Psoas muscle (tissue), 7 donors: ENCODE measurements at regions not wholly inside any gene's neighbourhood (a gene's known extent, or its start where the extent isn't known, plus 50 kb on each side); places are given as distances from the start of the nearest gene placed in this dataset.
"Not testable (repeated sequence)": the region's sequence is repeated elsewhere in the genome, so short reads cannot be mapped to it uniquely, and the experiment has no call there.

ENCODE experiments used
- ATAC-seq, 4 donors: fragments of 200-7000 bp; cut with Tn5 transposase; one replicate each; pipeline ENCODE4 v1.9.1; 2020; ENCODE audit warnings: moderate library complexity in 3 of 4, mild to moderate bottlenecking in 2 of 4
- DNase-seq, 2 donors: peaks; one replicate each; pipeline ENCODE4 v3.0.0-alpha.2; 2020
- H3K27ac ChIP-seq: fragments of 200-600 bp; one replicate; pipeline ENCODE4 v1.8.0; 2022
- H3K27me3 ChIP-seq, 3 donors: fragments of 200-600 bp in 1 of 3; one replicate each; pipeline versions ENCODE4 v1.6.1 to v1.8.0; 2013 to 2022; ENCODE audit warnings: low read length in 2 of 3, mild to moderate bottlenecking in 2 of 3, moderate library complexity in 1 of 3; ENCODE audit not compliant: insufficient read depth in 3 of 3
- H3K36me3 ChIP-seq, 2 donors: fragments of 200-600 bp in 1 of 2; one replicate each; pipeline versions ENCODE4 v1.6.1 to v1.8.0; 2013 to 2022; ENCODE audit warnings: low read depth in 1 of 2, mild to moderate bottlenecking in 1 of 2, moderate library complexity in 1 of 2; ENCODE audit not compliant: insufficient read depth in 1 of 2
- H3K4me1 ChIP-seq: fragments of 200-600 bp; one replicate; pipeline ENCODE4 v1.8.0; 2022
- H3K4me3 ChIP-seq: fragments of 200-600 bp; one replicate; pipeline ENCODE4 v1.8.0; 2022; ENCODE audit warnings: mild to moderate bottlenecking
- H3K9me3 ChIP-seq: fragments of 200-600 bp; one replicate; pipeline ENCODE4 v1.8.0; 2022
- WGBS, 3 donors: extraction: QIAGEN DNeasy Blood & Tissue Kit; methylation state at CpG; one replicate each; pipeline versions ENCODE4 v1.1.6 to v1.1.7; 2013; 5-methylcytosine and 5-hydroxymethylcytosine counted together
- intact Hi-C, 2 donors: fragments of 100-400 bp; cut with DNase I; formaldehyde crosslinking; loops; one replicate each; pipeline versions ENCODE4 v1.11.0 to v1.14.2; 2022
- donor health status: healthy with polysubstance abuse.
- donor health status: DM: no; HTN: no; CAD: no; lungs with moderate emphysema.
- donor health status: Bipolar disorder and iron deficiency.
- donor health status: healthy.
- donor health status: DM: yes; HTN: yes; CAD: no.
- donor health status: DM: no; HTN: no; CAD: no.
- donor health status: DM: yes; HTN: yes; CAD: no.

DNA sequence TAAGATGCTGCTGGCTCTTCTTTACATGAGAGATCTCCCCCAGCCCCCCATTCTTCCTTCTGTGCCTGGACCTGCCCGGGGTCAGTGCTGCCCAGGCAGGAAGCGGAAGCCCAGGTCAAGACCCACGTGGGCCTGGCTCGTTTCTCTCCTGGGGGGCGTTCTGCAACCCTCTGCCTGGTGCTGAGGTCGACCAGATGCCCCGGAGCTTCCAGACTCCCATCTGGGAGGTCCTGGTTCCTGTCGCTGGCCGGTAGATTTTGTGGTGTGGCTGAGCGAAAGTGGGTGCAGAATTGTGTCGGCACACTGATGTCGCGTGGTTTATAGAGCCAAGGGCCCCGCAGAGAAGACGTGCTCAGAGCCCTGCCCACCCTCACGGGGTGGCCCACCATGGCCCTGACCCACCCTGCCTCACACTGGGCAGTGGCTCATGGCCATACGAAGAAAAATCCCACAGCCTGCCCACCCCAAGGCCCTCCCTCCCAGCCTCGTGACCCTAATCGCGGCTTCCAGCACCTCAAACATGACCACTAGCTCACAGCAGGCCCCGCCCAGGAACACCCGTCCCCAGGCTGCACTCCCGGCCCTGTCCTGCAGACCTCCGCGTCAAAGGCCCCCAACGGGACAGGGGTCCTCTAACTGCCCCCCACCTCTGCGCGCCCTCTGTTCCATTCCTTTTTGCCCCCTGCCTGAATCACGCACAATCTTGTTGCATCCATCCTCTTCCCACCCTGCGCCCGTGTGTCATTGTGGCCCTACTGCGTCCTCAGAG lies 443.2 kb upstream of the ZNF722 start:
- H3K27me3 ChIP-seq, H3K27ac ChIP-seq, DNase-seq, H3K4me1 ChIP-seq, H3K4me3 ChIP-seq, H3K9me3 ChIP-seq, H3K36me3 ChIP-seq, intact Hi-C loops, ATAC-seq: not testable (repeated sequence)
- 76 to 78% (median 77%) methylated on average over 8 to 22 of the region's 32 CpGs for WGBS, 3 donors

DNA sequence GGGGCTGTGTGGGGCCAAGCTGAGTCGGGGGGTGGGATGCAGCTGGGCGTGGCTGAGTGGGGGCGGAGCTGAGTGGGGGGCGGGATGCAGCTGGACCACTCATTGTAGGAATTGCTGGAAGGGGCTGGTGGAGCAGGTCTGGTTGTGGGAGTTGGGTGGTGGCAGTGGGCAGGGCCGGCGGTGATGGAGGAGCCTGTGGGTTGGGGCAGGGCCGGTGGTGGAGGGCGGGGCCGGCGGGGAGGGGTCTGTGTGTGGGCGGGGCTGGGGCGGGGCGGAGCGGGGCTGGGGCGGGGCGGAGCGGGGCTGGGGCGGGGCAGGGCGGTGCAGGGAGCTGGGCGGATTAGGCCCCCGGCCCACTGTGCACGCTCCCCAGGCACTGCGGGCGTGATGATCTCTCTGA lies 442.4 kb upstream of the ZNF722 start:
- H3K4me1 ChIP-seq, H3K27me3 ChIP-seq, H3K4me3 ChIP-seq, ATAC-seq, H3K27ac ChIP-seq, H3K36me3 ChIP-seq, intact Hi-C loops, DNase-seq, H3K9me3 ChIP-seq: not testable (repeated sequence)
- 62 to 74% (median 69%) methylated on average over 2 to 8 of the region's 24 CpGs for WGBS, 3 donors

DNA sequence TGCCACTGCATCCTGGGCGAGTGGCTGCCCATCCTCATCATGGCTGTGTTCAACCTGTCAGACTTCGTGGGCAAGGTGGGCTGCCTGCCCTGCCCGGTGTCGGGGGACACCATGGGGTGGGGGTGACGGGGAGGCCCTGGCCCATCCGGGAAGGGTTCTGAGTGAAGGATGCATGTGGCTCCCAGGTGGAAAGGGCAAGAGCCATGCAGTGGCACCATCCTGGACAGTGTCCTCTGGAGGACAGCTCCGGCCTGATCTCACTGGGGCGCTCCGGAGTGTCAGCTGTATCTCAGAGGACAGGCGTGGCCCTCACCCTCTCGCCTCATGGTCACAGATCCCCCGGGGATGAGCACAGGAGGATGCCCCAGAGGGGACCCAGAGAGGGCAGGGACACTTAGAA lies 439.6 kb upstream of the ZNF722 start:
- H3K4me3 ChIP-seq, ATAC-seq, H3K9me3 ChIP-seq, intact Hi-C loops, H3K4me1 ChIP-seq, H3K27ac ChIP-seq, DNase-seq, H3K27me3 ChIP-seq, H3K36me3 ChIP-seq: not testable (repeated sequence)
- WGBS, 3 donors = 84 to 98% (median 90%) methylated on average over 4 to 10 of the region's 12 CpGs

DNA sequence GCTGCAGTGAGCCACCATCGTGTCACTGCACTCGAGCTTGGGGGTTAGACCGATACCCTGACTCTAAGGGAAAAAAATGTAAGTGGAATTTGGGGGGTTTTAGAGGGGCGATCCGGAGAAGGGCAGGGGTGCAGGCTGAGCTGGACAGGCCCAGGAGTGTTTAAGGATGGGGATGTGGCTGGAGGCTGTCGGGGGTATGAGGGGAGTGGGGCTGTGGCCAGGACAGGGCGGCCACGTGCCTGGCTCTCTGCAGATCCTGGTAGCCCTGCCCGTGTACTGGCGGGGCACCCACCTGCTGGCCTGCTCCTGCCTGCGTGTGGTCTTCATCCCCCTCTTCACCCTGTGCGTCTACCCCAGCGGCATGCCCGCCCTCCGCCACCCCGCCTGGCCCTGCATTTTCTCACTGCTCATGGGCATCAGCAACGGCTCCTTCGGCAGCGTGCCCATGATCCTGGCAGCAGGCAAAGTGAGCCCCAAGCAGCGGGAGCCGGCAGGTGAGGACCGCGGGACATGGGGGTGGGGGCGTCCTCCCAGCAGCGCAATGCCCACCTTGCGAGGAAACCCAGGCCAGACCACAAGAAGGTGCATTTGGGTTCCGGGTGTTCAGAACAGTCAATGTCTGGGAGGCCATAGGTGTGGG lies 438.7 kb upstream of the ZNF722 start:
- H3K27me3 ChIP-seq, DNase-seq, ATAC-seq, H3K4me3 ChIP-seq, H3K9me3 ChIP-seq, H3K4me1 ChIP-seq, H3K27ac ChIP-seq, intact Hi-C loops, H3K36me3 ChIP-seq: not testable (repeated sequence)
- WGBS, 3 donors = 91 to 96% (median 92%) methylated on average over 15 to 20 of the region's 27 CpGs

DNA sequence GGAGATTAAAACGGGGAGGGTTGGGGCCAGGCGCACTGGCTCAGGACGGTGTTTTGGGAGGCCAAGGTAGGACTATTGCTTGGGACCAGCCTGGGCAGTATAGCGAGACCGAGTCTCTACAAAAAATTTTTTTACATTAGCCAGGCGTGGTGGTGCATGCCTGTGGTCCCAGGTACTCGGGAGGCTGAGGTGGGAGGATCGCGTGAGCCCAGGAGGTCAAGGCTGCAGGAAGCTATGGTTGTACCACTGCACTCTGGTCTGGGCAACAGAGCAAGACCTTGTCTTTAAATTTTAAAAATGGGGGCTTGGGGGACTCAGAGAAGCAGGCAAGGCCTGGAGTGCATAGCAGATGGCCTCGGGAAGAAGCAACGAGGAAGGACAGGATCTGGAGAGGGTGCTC lies 436.7 kb upstream of the ZNF722 start:
- ATAC-seq, DNase-seq, H3K4me1 ChIP-seq, H3K36me3 ChIP-seq, H3K4me3 ChIP-seq, H3K27me3 ChIP-seq, H3K27ac ChIP-seq, H3K9me3 ChIP-seq, intact Hi-C loops: not testable (repeated sequence)
- WGBS, 3 donors = 67 to 77% (median 71%) methylated on average over 4 of the region's 11 CpGs

DNA sequence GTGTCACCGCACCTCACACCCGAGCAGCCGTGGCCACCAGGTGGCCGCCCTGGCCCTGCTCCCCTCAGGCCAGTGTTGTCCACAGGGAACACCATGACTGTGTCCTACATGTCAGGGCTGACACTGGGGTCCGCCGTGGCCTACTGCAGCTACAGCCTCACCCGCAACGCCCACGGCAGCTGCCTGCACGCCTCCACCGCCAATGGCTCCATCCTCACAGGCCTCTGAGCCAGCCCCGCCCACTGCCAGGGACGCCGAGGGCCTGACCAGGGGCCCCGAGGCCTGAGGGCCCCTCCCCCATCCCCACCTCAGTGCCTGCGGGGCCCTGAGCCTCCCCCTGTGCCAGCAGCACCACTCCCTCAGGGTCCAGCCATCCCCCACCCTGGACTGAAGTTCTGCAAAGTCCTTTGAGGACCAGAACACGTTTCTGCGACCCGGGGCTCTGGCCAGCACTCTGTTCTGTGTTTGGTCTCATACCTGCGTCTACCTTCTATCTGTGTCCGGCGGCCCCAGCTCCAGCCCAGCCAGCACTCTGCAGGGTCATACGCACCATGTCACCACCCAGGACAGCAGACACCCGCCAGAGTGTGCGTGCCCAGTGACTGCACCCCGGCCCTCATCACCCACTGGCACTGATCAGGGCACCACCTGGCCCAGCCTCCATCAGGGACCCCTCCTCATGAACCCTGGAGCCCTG lies 436.1 kb upstream of the ZNF722 start:
- WGBS, 3 donors = 81 to 93% (median 90%) methylated on average over 16 to 26 of the region's 26 CpGs
- H3K4me3 ChIP-seq, H3K36me3 ChIP-seq, DNase-seq, H3K4me1 ChIP-seq, H3K27me3 ChIP-seq, H3K27ac ChIP-seq, H3K9me3 ChIP-seq, intact Hi-C loops: not testable (repeated sequence)
- peak in 1 of 4 donors; percentile 18 for ATAC-seq

DNA sequence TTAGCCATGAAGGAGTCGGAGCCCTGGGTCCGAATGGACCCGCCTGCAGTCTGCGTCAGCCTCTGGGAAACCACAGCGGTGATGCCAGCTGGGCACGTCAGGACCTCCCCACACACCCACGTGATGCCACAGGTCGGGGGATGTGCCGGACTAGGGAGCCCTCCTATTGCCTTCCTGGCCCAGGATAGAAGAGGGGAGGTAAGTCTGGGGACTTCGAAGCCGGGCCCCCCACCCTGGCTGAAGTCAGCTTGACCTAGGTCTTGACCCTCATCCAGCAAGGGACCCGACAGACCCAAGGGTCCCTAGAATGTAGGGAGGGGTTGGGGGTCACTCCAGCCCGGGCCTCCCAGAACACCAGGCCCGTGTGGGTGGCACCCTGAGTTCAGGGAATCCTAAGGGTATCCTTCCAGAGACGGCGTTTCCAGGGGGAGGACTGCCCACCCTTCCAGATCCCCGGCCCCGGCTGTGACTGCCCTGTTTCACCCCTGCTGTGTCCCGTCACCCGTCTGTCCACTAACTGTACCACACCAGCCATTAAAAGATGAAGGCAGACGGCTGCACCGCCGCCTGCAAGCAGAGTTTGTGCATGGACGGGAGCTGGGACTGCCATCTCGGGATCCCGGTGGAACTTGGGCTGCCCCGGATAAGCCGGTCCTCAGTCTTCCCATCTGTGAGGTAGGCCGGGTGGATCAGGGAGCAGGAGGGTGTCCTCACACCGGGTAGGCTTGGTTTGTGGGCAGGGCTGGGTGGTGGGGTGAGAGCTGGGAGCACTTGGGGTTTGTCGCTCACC lies 435.3 kb upstream of the ZNF722 start:
- WGBS, 3 donors = 87 to 88% (median 88%) methylated on average over 21 to 29 of the region's 31 CpGs
- H3K9me3 ChIP-seq, ATAC-seq, H3K4me3 ChIP-seq, H3K27ac ChIP-seq, intact Hi-C loops, DNase-seq, H3K27me3 ChIP-seq, H3K4me1 ChIP-seq, H3K36me3 ChIP-seq: not testable (repeated sequence)

DNA sequence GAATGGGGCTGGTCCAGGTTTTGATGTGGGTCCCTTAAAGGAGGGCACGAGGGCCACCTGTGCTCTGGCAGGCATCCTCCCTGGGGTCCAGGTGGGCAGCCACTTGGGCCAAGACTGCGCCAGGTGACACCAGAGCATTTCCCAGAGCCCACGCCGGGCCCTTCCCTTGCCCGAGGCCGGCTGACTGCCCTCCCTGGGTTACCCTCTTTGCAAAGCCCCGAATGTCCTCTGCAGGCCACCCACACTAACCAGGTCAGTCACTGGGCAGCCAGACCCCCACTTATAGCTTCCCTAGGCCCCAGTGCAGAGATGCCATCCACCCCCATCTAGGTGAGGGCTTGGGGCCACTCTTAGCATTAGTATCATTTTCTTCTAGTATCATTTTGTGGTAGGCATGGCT lies 433.8 kb upstream of the ZNF722 start:
- WGBS, 3 donors = 84 to 90% (median 86%) methylated on average over 6 of the region's 7 CpGs
- ATAC-seq, H3K27ac ChIP-seq, intact Hi-C loops, DNase-seq, H3K9me3 ChIP-seq, H3K4me3 ChIP-seq, H3K4me1 ChIP-seq, H3K36me3 ChIP-seq, H3K27me3 ChIP-seq: not testable (repeated sequence)

DNA sequence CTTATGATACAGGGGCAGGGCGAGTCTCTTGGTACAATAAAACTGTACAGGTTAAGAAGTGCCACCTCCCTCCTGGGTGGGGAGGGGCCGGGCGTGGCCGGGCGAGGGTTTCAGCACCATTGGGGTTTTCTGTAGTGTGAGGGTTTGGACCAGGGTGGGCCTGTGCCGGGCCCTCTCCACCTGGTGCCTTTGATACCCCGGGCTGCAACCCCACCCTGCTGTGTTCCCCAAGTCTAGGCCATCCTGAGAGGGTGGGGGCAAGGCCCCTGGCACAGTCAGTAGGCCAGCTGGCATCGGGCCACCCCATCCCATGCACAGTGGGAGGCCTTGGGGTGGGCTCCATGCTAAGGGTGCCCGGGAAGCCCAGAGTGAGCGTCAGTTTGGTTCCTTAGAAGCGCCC lies 431.8 kb upstream of the ZNF722 start:
- intact Hi-C loops, ATAC-seq: not testable (repeated sequence)
- 67 to 77% (median 73%) methylated on average over 5 to 11 of the region's 11 CpGs for WGBS, 3 donors

DNA sequence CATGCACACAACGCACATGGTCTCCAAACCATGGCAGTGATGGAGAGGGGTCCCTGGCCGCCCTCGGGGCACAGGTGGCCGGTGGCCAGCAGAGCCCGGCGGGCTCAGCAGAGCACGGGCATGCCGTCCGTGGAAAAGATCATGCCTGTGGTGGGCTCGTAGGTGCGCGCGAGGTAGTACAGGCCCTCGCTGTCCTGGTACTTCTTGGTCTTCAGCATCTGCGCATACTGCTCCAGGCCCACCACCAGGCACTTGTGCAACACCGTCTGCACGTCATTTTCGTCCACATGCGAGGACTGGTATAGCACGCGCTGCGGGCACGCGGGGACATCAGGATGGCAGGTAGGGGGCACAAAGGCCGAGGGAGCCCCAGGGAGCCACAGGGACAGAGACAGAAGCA lies 431.0 kb upstream of the ZNF722 start:
- H3K4me3 ChIP-seq, DNase-seq, H3K9me3 ChIP-seq, H3K4me1 ChIP-seq, H3K36me3 ChIP-seq, intact Hi-C loops, H3K27me3 ChIP-seq, ATAC-seq, H3K27ac ChIP-seq: not testable (repeated sequence)
- 90 to 95% (median 94%) methylated on average over 20 to 25 of the region's 25 CpGs for WGBS, 3 donors

More for the DNA sequence above, 431.8 kb upstream of the ZNF722 start:
- not testable (repeated sequence) for H3K27me3 ChIP-seq, H3K36me3 ChIP-seq, H3K4me3 ChIP-seq, DNase-seq, H3K4me1 ChIP-seq, H3K27ac ChIP-seq, H3K9me3 ChIP-seq
